Rectal smooth muscle tissue (tissue), 1 donor: ENCODE measurements at regions not wholly inside any gene's neighbourhood (a gene's known extent, or its start where the extent isn't known, plus 50 kb on each side); places are given as distances from the start of the nearest gene placed in this dataset.
"Not testable (repeated sequence)": the region's sequence is repeated elsewhere in the genome, so short reads cannot be mapped to it uniquely, and the experiment has no call there.

Experiments
- H3K27ac ChIP-seq: one replicate; pipeline ENCODE4 v1.7.0; 2013; ENCODE audit warnings: low read depth, low read length, inconsistent platforms
- H3K27me3 ChIP-seq: one replicate; pipeline ENCODE4 v1.7.0; 2013; ENCODE audit warnings: low read length; ENCODE audit not compliant: control insufficient read depth, insufficient read depth
- H3K36me3 ChIP-seq: one replicate; pipeline ENCODE4 v1.7.0; 2013; ENCODE audit warnings: low read length; ENCODE audit not compliant: control insufficient read depth, insufficient read depth
- H3K4me1 ChIP-seq: one replicate; pipeline ENCODE4 v1.7.0; 2013; ENCODE audit warnings: low read length; ENCODE audit not compliant: control insufficient read depth, insufficient read depth
- H3K4me3 ChIP-seq: one replicate; pipeline ENCODE4 v1.7.0; 2013; ENCODE audit warnings: low read length
- H3K9ac ChIP-seq: one replicate; pipeline ENCODE4 v1.7.0; 2013; ENCODE audit warnings: low read length

GRCh38 chr2:87285139-87285538 is 263.5 kb upstream of the PLGLB1 start:
- not testable (repeated sequence) for H3K4me1 ChIP-seq, H3K27me3 ChIP-seq, H3K36me3 ChIP-seq, H3K4me3 ChIP-seq, H3K27ac ChIP-seq, H3K9ac ChIP-seq

GRCh38 chr2:87290566-87291307 is 269.1 kb upstream of the PLGLB1 start:
- H3K36me3 ChIP-seq, H3K27ac ChIP-seq: not testable (repeated sequence)

GRCh38 chr2:87291400-87292200 is 270.0 kb upstream of the PLGLB1 start:
- H3K9ac ChIP-seq, H3K4me1 ChIP-seq, H3K36me3 ChIP-seq, H3K27ac ChIP-seq, H3K4me3 ChIP-seq, H3K27me3 ChIP-seq: not testable (repeated sequence)

More at GRCh38 chr2:87290566-87291307, 269.1 kb upstream of the PLGLB1 start:
- H3K9ac ChIP-seq, H3K4me1 ChIP-seq, H3K27me3 ChIP-seq, H3K4me3 ChIP-seq: not testable (repeated sequence)

GRCh38 chr2:87293931-87294594 is 272.4 kb upstream of the PLGLB1 start:
- H3K36me3 ChIP-seq, H3K27me3 ChIP-seq, H3K27ac ChIP-seq, H3K4me3 ChIP-seq, H3K9ac ChIP-seq, H3K4me1 ChIP-seq: not testable (repeated sequence)

- not testable (repeated sequence) for H3K9ac ChIP-seq, H3K4me3 ChIP-seq, H3K27me3 ChIP-seq, H3K4me1 ChIP-seq, H3K36me3 ChIP-seq, H3K27ac ChIP-seq
Observed at GRCh38 chr2:87295135-87295534, 273.5 kb upstream of the PLGLB1 start.

GRCh38 chr2:87301349-87301748 is 279.7 kb upstream of the PLGLB1 start:
- H3K36me3 ChIP-seq, H3K4me3 ChIP-seq, H3K27me3 ChIP-seq, H3K27ac ChIP-seq, H3K4me1 ChIP-seq, H3K9ac ChIP-seq: not testable (repeated sequence)

- H3K4me3 ChIP-seq, H3K9ac ChIP-seq: not testable (repeated sequence)
Observed at GRCh38 chr2:87301871-87302270, 280.2 kb upstream of the PLGLB1 start.

GRCh38 chr2:87308621-87309020 is 287.0 kb upstream of the PLGLB1 start:
- H3K4me1 ChIP-seq, H3K27ac ChIP-seq, H3K36me3 ChIP-seq, H3K4me3 ChIP-seq, H3K27me3 ChIP-seq, H3K9ac ChIP-seq: not testable (repeated sequence)

More at GRCh38 chr2:87301871-87302270, 280.2 kb upstream of the PLGLB1 start:
- not testable (repeated sequence) for H3K27me3 ChIP-seq, H3K36me3 ChIP-seq, H3K4me1 ChIP-seq, H3K27ac ChIP-seq

- H3K9ac ChIP-seq, H3K27me3 ChIP-seq, H3K4me1 ChIP-seq, H3K27ac ChIP-seq, H3K36me3 ChIP-seq, H3K4me3 ChIP-seq: not testable (repeated sequence)
Observed at GRCh38 chr2:87309785-87310184, 288.1 kb upstream of the PLGLB1 start.

GRCh38 chr2:87311896-87312441 is 290.3 kb upstream of the PLGLB1 start:
- not testable (repeated sequence) for H3K4me3 ChIP-seq, H3K36me3 ChIP-seq, H3K4me1 ChIP-seq, H3K9ac ChIP-seq, H3K27me3 ChIP-seq, H3K27ac ChIP-seq

- H3K9ac ChIP-seq, H3K4me3 ChIP-seq, H3K4me1 ChIP-seq, H3K27ac ChIP-seq, H3K36me3 ChIP-seq, H3K27me3 ChIP-seq: not testable (repeated sequence)
Observed at GRCh38 chr2:87314622-87315021, 293.0 kb upstream of the PLGLB1 start.

GRCh38 chr2:87315183-87315902 is 293.7 kb upstream of the PLGLB1 start:
- H3K27ac ChIP-seq, H3K4me1 ChIP-seq, H3K36me3 ChIP-seq, H3K4me3 ChIP-seq, H3K27me3 ChIP-seq, H3K9ac ChIP-seq: not testable (repeated sequence)
